ENCODE measurements at regions not wholly inside any gene's neighbourhood (a gene's known extent, or its start where the extent isn't known, plus 50 kb on each side); places are given as distances from the start of the nearest gene placed in this dataset.

GRCh38 chr6:168239044-168239773 lies 80.4 kb downstream of the DACT2 start:
- no peak for TF ChIP-seq POLR2A (IDR thresholded peaks at IDR 0.05)
- no peak for TF ChIP-seq EP300 (IDR thresholded peaks at IDR 0.05; ENCODE audit: low read depth)
